ENCODE measurements at regions not wholly inside any gene's neighbourhood (a gene's known extent, or its start where the extent isn't known, plus 50 kb on each side); places are given as distances from the start of the nearest gene placed in this dataset.

DNA sequence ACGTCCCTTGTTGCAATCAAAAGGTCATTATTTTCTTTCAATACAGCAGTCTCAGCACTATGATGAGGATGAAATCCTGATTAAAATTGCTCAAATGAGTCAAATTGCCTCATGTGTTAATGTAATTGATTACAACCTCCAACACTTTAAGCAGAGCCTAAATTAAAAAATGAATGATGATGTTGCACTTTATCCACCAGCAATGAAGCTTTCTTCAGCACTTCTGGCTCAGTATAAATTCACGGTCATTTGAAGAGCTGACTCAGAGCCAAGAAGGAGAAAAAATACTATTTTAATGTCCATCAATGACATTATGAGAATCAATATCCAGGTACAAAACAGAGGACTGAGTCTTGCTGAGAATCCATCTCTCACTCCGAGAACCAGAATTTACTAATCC is 792.6 kb upstream of the ATXN8OS start:
- no peaks in the 10 kb centered on the region for H3K36me3 Mint-ChIP-seq (ENCODE audit: low read depth)
- H3K27ac Mint-ChIP-seq (ENCODE audit: unreplicated experiment), result no peak overlapping the region
- TF ChIP-seq, protein P1, sequence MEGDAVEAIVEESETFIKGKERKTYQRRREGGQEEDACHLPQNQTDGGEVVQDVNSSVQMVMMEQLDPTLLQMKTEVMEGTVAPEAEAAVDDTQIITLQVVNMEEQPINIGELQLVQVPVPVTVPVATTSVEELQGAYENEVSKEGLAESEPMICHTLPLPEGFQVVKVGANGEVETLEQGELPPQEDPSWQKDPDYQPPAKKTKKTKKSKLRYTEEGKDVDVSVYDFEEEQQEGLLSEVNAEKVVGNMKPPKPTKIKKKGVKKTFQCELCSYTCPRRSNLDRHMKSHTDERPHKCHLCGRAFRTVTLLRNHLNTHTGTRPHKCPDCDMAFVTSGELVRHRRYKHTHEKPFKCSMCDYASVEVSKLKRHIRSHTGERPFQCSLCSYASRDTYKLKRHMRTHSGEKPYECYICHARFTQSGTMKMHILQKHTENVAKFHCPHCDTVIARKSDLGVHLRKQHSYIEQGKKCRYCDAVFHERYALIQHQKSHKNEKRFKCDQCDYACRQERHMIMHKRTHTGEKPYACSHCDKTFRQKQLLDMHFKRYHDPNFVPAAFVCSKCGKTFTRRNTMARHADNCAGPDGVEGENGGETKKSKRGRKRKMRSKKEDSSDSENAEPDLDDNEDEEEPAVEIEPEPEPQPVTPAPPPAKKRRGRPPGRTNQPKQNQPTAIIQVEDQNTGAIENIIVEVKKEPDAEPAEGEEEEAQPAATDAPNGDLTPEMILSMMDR (IDR thresholded peaks at IDR 0.05), result no peak
- no peak for DNase-seq (ENCODE audit: low spot score)
- no peak overlapping the region for H3K4me3 Mint-ChIP-seq (ENCODE audit: unreplicated experiment)
- H3K9me3 Mint-ChIP-seq (ENCODE audit: low read depth), result no peaks in the 10 kb centered on the region
- no peaks in the 10 kb centered on the region for H3K4me1 Mint-ChIP-seq (ENCODE audit: low read depth)
- no peaks in the 10 kb centered on the region for H3K27me3 Mint-ChIP-seq (ENCODE audit: low read depth)

DNA sequence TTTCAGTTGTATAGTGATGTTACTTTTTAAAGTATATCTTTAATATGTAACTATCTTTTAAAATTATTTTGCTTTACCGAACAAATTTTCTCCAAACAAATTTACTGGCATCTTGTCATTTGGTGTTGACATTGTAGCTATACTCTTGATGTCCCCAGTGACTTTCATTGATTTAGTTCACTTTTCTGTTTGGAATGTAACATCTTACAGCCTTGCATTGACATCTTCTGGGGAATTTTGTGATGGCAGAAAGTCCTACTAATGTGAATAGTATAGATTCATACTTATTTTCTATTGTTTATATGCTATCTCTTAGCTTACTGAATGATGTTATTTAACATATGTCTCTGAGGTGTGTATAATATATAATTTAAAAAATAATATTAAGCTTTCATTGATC is 800.9 kb upstream of the ATXN8OS start:
- Mint-ChIP-seq H3K9me3 (ENCODE audit: low read depth) (no peaks in the 10 kb centered on the region), H3K27ac (ENCODE audit: unreplicated experiment) (no peak overlapping the region), H3K4me3 (ENCODE audit: unreplicated experiment) (no peak overlapping the region), H3K36me3 (ENCODE audit: low read depth) (no peaks in the 10 kb centered on the region), H3K27me3 (ENCODE audit: low read depth) (no peaks in the 10 kb centered on the region), H3K4me1 (ENCODE audit: low read depth) (no peaks in the 10 kb centered on the region)
- TF ChIP-seq, protein P1 (IDR thresholded peaks at IDR 0.05), result peak; percentile 49
- DNase-seq (ENCODE audit: low spot score), result no peak

DNA sequence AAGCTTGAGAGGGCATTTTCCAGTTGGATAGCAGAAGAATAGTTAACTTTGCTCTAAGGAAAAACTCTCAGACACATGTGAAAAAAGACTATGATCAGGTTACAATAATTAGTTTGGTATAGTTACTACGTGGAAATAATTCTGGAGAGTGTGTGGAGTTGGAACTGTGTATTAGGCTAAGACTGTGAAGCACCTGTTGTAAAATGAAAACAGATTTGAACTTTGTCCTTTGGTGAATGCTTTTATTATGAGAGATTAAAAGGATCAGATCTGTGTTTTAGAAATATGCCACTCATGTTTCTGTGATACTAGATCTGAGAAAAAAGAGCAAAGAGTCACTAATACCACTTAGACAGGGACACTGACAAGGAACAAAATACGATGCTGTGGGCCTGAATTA is 807.5 kb upstream of the ATXN8OS start:
- no peaks in the 10 kb centered on the region for H3K27me3 Mint-ChIP-seq (ENCODE audit: low read depth)
- TF ChIP-seq, protein P1 (IDR thresholded peaks at IDR 0.05), result no peak
- H3K4me3 Mint-ChIP-seq (ENCODE audit: unreplicated experiment), result no peak overlapping the region
- no peak overlapping the region for H3K27ac Mint-ChIP-seq (ENCODE audit: unreplicated experiment)
- H3K36me3 Mint-ChIP-seq (ENCODE audit: low read depth), result no peaks in the 10 kb centered on the region
- no peaks in the 10 kb centered on the region for H3K4me1 Mint-ChIP-seq (ENCODE audit: low read depth)
- DNase-seq (ENCODE audit: low spot score), result no peak
- H3K9me3 Mint-ChIP-seq (ENCODE audit: low read depth), result no peaks in the 10 kb centered on the region

DNA sequence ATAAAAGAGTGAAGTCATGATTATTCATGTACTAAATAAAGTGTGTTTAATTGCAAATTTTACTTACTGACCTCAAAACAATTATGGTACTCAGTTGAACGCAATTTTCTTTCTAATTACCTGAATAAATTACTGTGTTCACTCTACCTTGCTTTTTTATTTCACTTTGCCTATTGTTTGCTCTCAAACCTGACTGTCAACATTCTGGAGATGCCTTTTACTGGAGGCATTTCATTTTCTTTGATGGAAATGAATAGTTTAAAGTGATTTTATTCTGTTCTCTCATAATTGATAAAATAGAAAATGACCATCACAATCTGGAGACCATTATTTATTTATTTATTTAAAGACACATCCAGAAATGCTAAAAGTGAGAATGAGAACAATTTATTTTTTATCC is 811.5 kb upstream of the ATXN8OS start:
- Mint-ChIP-seq H3K4me1 (ENCODE audit: low read depth) (no peaks in the 10 kb centered on the region), H3K27me3 (ENCODE audit: low read depth) (no peaks in the 10 kb centered on the region), H3K36me3 (ENCODE audit: low read depth) (no peaks in the 10 kb centered on the region), H3K4me3 (ENCODE audit: unreplicated experiment) (no peak overlapping the region), H3K27ac (ENCODE audit: unreplicated experiment) (no peak overlapping the region), H3K9me3 (ENCODE audit: low read depth) (no peaks in the 10 kb centered on the region)
- no peak for DNase-seq (ENCODE audit: low spot score)
- TF ChIP-seq, protein P1 (IDR thresholded peaks at IDR 0.05), result no peak

DNA sequence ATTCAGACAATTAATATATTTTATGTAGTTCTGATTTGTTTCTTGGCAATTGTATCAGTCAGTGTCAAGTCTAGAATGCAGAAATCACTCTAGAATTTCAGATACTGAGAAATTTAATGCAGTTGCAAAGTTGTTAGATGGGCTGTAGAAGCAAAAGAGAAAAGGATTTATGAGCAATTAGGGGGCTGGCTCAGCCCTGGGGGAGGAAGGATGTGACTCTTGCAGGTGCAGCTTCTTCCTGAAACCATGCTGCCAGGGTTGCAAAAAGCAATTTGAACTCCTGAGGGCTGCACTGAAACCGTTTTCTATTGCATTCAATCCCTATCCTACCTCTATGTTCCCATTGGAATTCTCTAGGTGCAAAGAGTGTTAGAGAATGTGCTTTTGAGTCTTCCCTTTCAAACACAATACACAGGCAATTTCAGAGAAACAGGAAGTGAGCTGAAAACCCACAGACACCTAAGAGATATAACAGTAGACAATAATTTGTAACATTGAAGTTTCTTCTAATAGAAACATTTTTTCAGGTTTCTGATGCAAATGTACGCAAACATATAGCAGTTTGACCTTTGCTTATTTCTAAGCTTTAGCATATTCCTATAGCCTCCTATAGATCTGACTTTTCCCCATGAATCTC is 814.7 kb upstream of the ATXN8OS start:
- Mint-ChIP-seq H3K27me3 (ENCODE audit: low read depth) (no peaks in the 10 kb centered on the region), H3K27ac (ENCODE audit: unreplicated experiment) (no peak overlapping the region), H3K4me3 (ENCODE audit: unreplicated experiment) (no peak overlapping the region), H3K9me3 (ENCODE audit: low read depth) (no peaks in the 10 kb centered on the region), H3K36me3 (ENCODE audit: low read depth) (no peaks in the 10 kb centered on the region), H3K4me1 (ENCODE audit: low read depth) (no peaks in the 10 kb centered on the region)
- TF ChIP-seq, protein P1 (IDR thresholded peaks at IDR 0.05), result no peak
- no peak for DNase-seq (ENCODE audit: low spot score)
